GM10248 (cell line): ENCODE measurements at regions not wholly inside any gene's neighbourhood (a gene's known extent, or its start where the extent isn't known, plus 50 kb on each side); places are given as distances from the start of the nearest gene placed in this dataset.

Experiments used
- CTCF ChIA-PET: fragments of 300-600 bp; sonication (Branson Sonifier 250); formaldehyde crosslinking; extraction: SDS; loops from one replicate; lab custom pipeline; 2021; ENCODE audit warnings: antibody characterized with exemption; lab: Yijun Ruan, JAX
- POLR2A ChIA-PET: fragments of 350-650 bp; sonication (Branson Sonifier 250); formaldehyde crosslinking; extraction: SDS; loops from one replicate; lab custom pipeline; 2020; ENCODE audit warnings: antibody characterized with exemption; lab: Yijun Ruan, JAX
- DNase-seq: peaks from one replicate; pipeline ENCODE4 v3.0.0; 2012; ENCODE audit errors: extremely low spot score
- CTCF ChIP-seq: IDR thresholded peaks from 2 replicates; pipeline ENCODE4 v1.5.1; 2012; ENCODE audit warnings: mild to moderate bottlenecking, low read depth; ENCODE audit errors: extremely low read depth, missing control alignments, control extremely low read depth

- DNase-seq: no peak
- TF ChIP-seq CTCF: no peak
- ChIA-PET POLR2A (no interaction called here), CTCF (interaction anchor here (0.9 to 1.1 kb wide), 3 partner anchors 8 to 76 kb away, joined by 3 read pairs; no protein-coding TSS in a partner anchor)
These were observed 104.9 kb upstream of the LHCGR start for GRCh38 chr2:48860380-48860779.

GRCh38 chr2:48856657-48857056 lies 101.1 kb upstream of the LHCGR start:
- no peak for TF ChIP-seq CTCF
- CTCF ChIA-PET: interaction anchor here (0.7 kb wide), 1 partner anchor 11 kb away, joined by 3 read pairs; no protein-coding TSS in a partner anchor
- DNase-seq: no peak
- POLR2A ChIA-PET: no interaction called here

GRCh38 chr2:48856144-48856543 lies 100.6 kb upstream of the LHCGR start:
- ChIA-PET POLR2A (no interaction called here), CTCF (no interaction called here)
- TF ChIP-seq CTCF: no peak
- no peak for DNase-seq

DNA sequence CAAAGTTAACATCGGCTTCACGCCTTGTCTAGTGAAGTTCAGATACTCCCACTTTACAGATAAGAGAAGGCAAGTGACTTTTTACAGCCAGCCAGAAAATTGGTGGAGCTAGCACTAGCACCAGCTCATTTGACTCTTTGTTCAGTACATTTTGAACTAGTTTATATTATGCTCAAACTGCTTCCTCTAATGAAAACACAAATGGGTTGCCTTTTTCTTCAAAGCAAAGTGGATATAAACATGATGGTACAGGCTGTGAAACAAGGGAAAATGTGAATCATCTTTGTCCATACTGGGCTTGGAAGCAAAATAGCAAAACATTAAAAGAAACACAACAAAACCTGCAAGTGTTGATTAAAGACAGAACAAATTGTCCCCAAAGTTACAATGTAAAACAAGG lies 99.6 kb upstream of the LHCGR start:
- TF ChIP-seq CTCF: no peak
- ChIA-PET CTCF (no interaction called here), POLR2A (no interaction called here)
- no peak for DNase-seq

- DNase-seq: no peak
- POLR2A ChIA-PET: no interaction called here
- no peak for TF ChIP-seq CTCF
- CTCF ChIA-PET: no interaction called here
These were observed 99.2 kb upstream of the LHCGR start for GRCh38 chr2:48854681-48855080.

DNA sequence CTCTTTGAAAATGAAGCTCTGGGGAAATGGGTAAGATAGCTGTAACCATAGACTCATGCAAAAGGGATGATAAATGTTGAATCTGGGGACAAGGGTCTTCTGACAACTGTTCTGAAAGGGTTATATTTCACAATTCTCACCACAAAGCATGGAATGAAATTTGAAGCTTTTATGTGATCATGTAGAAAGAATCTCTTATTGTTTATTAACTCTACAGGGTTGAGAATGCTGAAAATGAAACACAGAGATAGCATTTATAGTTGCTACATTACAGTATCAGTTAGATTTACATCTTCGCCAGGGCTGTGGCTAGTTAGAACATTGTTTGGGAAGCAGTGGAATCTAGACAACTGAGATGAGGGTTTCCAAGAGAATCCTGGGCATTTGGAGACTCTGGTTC lies 97.4 kb upstream of the LHCGR start:
- POLR2A ChIA-PET: no interaction called here
- CTCF ChIA-PET: interaction anchor here (0.8 kb wide), 1 partner anchor 10 kb away, joined by 4 read pairs; no protein-coding TSS in a partner anchor
- TF ChIP-seq CTCF: no peak
- no peak for DNase-seq

- no peak for TF ChIP-seq CTCF
- ChIA-PET POLR2A (no interaction called here), CTCF (no interaction called here)
- no peak for DNase-seq
These were observed 95.6 kb upstream of the LHCGR start for GRCh38 chr2:48851161-48851560.
